RWPE2 (cell line): ENCODE measurements at regions not wholly inside any gene's neighbourhood (a gene's known extent, or its start where the extent isn't known, plus 50 kb on each side); places are given as distances from the start of the nearest gene placed in this dataset.

Source experiments
- ATAC-seq: fragments of 200-7000 bp; cut with Tn5 transposase; 3 replicates; pipeline ENCODE4 v1.9.1; 2021; ENCODE audit warnings: low read depth
- DNase-seq: peaks from one replicate; pipeline ENCODE4 v3.0.0-alpha.2; 2020; ENCODE audit warnings: low spot score
- H3K27ac ChIP-seq: fragments of 450-650 bp; 2 replicates; pipeline ENCODE4 v1.5.1; 2017; ENCODE audit warnings: mild to moderate bottlenecking; ENCODE audit not compliant: poor library complexity, severe bottlenecking
- H3K27me3 ChIP-seq: fragments of 250-450 bp; sonication (Bioruptor Pico); 2 replicates; pipeline ENCODE4 v1.5.1; 2021; ENCODE audit warnings: mild to moderate bottlenecking, moderate library complexity; ENCODE audit not compliant: insufficient read depth, poor library complexity, severe bottlenecking
- H3K36me3 ChIP-seq: fragments of 250-450 bp; sonication (Bioruptor Pico); 2 replicates; pipeline ENCODE4 v1.5.1; 2020; ENCODE audit warnings: low read depth, mild to moderate bottlenecking, moderate library complexity
- H3K4me1 ChIP-seq: fragments of 250-450 bp; sonication (Bioruptor Pico); 2 replicates; pipeline ENCODE4 v1.5.1; 2021; ENCODE audit warnings: mild to moderate bottlenecking, moderate library complexity; ENCODE audit not compliant: insufficient read depth, poor library complexity, severe bottlenecking
- H3K4me3 ChIP-seq: fragments of 250-450 bp; sonication (Bioruptor Pico); 2 replicates; pipeline ENCODE4 v1.5.1; 2021; ENCODE audit warnings: mild to moderate bottlenecking, moderate library complexity; ENCODE audit not compliant: severe bottlenecking
- H3K9me3 ChIP-seq: fragments of 250-450 bp; sonication (Bioruptor Pico); 2 replicates; pipeline ENCODE4 v1.5.1; 2021; ENCODE audit warnings: mild to moderate bottlenecking, moderate library complexity; ENCODE audit not compliant: severe bottlenecking
- TF ChIP-seq, protein P1 (sequence below): fragments of 450-650 bp; IDR thresholded peaks from one replicate; pipeline ENCODE4 v1.5.1; 2017; ENCODE audit warnings: mild to moderate bottlenecking, moderate library complexity; ENCODE audit not compliant: poor library complexity, severe bottlenecking

DNA sequence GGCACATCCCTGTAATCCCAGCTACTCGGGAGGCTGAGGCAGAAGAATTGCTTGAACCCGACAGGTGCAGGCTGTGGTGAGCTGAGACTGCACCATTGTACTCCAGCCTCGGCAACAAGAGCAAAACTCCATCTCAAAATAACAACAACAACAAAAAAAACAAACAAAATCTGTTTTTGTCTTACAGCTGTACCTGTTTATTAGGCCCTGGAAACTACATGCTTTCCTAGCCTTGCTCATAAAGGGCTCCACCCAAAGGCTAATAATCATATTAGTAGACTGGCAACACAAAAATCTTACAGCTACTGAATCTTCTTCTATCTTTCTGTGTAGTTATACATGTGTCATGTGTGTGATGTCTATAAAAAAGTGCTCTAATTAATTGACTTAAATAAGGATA is 503.9 kb upstream of the EYS start:
- ATAC-seq: no peak

DNA sequence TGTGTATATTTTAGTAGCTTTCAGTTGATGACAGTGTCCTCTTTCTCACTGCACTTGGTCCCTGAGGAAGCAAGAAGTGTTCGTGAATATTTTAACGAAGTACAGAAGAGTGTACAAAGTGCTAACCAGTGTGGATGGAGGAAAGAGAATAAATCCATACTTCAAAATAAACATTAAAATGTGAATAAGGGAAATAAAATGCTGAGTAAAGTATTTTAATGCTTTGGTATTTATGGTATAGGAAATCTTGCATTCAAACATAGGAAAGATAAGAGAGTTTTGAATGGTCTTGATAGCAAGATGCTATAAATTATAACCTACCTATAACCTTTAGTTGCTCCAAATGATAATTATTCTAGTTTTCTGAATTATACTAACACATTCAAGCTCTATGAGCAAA is 493.4 kb upstream of the EYS start:
- H3K27me3 ChIP-seq: no peaks in the 10 kb centered on the region
- H3K4me1 ChIP-seq: no peaks in the 10 kb centered on the region
- H3K27ac ChIP-seq: no peak overlapping the region
- no peak overlapping the region for H3K4me3 ChIP-seq
- ATAC-seq (no peak), DNase-seq (no peak)
- TF ChIP-seq, protein P1, sequence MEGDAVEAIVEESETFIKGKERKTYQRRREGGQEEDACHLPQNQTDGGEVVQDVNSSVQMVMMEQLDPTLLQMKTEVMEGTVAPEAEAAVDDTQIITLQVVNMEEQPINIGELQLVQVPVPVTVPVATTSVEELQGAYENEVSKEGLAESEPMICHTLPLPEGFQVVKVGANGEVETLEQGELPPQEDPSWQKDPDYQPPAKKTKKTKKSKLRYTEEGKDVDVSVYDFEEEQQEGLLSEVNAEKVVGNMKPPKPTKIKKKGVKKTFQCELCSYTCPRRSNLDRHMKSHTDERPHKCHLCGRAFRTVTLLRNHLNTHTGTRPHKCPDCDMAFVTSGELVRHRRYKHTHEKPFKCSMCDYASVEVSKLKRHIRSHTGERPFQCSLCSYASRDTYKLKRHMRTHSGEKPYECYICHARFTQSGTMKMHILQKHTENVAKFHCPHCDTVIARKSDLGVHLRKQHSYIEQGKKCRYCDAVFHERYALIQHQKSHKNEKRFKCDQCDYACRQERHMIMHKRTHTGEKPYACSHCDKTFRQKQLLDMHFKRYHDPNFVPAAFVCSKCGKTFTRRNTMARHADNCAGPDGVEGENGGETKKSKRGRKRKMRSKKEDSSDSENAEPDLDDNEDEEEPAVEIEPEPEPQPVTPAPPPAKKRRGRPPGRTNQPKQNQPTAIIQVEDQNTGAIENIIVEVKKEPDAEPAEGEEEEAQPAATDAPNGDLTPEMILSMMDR: no peak
- H3K9me3 ChIP-seq: no peaks in the 10 kb centered on the region
- no peaks in the 10 kb centered on the region for H3K36me3 ChIP-seq

More for the DNA sequence above, 503.9 kb upstream of the EYS start:
- TF ChIP-seq, protein P1: no peak
- H3K36me3 ChIP-seq: no peaks in the 10 kb centered on the region
- no peak overlapping the region for H3K27ac ChIP-seq
- no peaks in the 10 kb centered on the region for H3K4me1 ChIP-seq
- no peak for DNase-seq
- H3K9me3 ChIP-seq: no peaks in the 10 kb centered on the region
- no peaks in the 10 kb centered on the region for H3K27me3 ChIP-seq
- no peak overlapping the region for H3K4me3 ChIP-seq

DNA sequence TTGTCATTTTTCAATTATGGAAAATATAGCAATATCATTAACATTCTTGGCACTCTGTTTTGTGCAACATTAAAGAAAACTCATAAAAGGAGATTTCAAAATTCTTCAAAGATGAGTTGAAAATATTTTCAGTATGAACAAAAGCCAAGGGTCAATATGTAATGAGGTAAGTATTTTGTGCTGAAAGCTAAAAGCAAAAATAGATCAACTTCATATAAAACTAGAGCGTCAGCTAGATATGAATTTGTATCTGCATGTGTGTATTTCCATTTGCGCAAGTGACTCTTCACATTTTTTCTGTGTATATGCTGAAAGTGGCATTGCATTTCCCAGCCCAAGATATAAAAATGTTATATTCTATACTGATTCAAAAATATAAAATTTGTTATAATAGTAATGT is 492.1 kb upstream of the EYS start:
- no peaks in the 10 kb centered on the region for H3K36me3 ChIP-seq
- ATAC-seq (no peak), DNase-seq (no peak)
- TF ChIP-seq, protein P1: no peak
- no peaks in the 10 kb centered on the region for H3K9me3 ChIP-seq
- H3K4me1 ChIP-seq: no peaks in the 10 kb centered on the region
- H3K27ac ChIP-seq: no peak overlapping the region
- no peaks in the 10 kb centered on the region for H3K27me3 ChIP-seq
- no peak overlapping the region for H3K4me3 ChIP-seq

DNA sequence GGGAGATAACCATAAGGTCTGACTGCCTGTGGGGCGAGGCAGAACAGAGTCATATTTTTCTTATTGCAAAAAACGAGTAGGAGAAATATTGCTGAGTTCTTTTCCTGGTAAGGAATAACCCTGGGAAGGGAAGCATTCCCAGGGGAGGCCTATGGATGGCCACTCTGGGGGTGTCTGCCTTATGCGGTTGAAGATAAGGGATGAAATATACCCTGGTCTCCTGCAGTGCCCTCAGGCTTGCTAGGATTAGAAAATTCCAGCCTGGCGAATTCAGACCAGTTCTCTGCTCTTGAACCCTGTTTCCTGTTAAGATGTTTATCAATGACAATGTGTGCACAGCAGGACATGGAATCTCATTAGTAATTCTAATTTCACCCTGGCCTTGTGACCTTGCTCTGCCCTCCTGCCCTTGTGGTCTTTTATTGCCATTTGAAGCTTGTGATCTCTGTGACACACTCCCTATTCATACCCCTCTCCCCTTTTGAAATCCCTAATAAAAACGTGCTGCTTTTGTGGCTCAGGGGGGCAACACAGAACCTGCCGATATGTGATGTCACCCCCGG is 491.1 kb upstream of the EYS start:
- Histone ChIP-seq H3K9me3 (no peaks in the 10 kb centered on the region), H3K4me3 (no peak overlapping the region), H3K27me3 (no peaks in the 10 kb centered on the region), H3K4me1 (no peaks in the 10 kb centered on the region), H3K27ac (no peak overlapping the region), H3K36me3 (no peaks in the 10 kb centered on the region)
- DNase-seq: no peak
- TF ChIP-seq, protein P1: no peak
- ATAC-seq: no peak

DNA sequence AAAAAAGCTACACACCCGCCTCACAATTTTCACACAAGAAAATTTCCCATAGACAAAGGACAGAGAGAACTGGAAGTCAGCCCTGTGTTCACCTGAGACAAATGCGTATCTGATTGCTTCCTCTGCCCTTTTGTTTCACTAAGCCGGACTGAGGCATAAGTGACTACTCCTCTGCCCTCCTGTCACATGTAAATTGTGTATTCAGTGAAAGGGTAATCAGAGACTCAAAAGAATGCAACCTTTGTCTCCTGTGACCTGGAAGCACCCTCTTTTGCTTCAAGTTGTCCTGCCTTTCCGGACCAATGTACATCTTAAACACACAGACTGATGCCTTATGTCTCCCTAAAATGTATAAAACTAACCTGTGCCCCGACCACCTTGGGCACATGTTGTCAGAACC is 483.8 kb upstream of the EYS start:
- Histone ChIP-seq H3K27ac (no peak overlapping the region), H3K36me3 (no peaks in the 10 kb centered on the region), H3K9me3 (no peaks in the 10 kb centered on the region), H3K4me3 (no peak overlapping the region), H3K4me1 (no peaks in the 10 kb centered on the region), H3K27me3 (no peaks in the 10 kb centered on the region)
- DNase-seq (no peak), ATAC-seq (no peak)
- TF ChIP-seq, protein P1: no peak
